ENCODE measurements at regions not wholly inside any gene's neighbourhood (a gene's known extent, or its start where the extent isn't known, plus 50 kb on each side); places are given as distances from the start of the nearest gene placed in this dataset.

DNA sequence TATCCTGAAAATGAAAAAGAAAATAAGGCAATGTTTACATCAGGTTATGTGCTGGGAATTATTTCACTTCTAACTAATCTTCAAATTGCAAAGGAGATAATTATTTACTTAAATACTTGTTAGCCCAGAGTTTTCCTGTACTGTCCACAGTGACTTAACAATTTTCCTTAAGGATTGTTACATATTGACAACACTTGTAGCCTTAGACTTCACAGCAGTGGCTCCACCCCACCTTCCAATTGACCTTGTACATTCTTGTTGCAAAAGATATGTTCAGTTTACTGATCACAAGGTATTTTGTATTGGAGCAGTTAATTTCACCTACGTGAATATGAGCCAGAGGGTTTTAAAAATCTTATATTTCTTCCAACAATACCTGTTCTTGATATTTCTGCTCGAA is 376.9 kb downstream of the CNTN6 start:
- POLR2A ChIA-PET = no interaction called here
- Mint-ChIP-seq H3K9me3 (no peaks in the 10 kb centered on the region), H3K4me3 (no peak overlapping the region), H3K27ac (no peak overlapping the region), H3K4me1 (no peaks in the 10 kb centered on the region), H3K27me3 (no peaks in the 10 kb centered on the region), H3K36me3 (ENCODE audit: low read depth) (no peaks in the 10 kb centered on the region)
- intact Hi-C loops (cut with micrococcal nuclease) = no loop called here
- ATAC-seq (ENCODE audit: low read depth) (no peak), DNase-seq (no peak)
- CTCF ChIA-PET = no interaction called here
- TF ChIP-seq, protein P1, sequence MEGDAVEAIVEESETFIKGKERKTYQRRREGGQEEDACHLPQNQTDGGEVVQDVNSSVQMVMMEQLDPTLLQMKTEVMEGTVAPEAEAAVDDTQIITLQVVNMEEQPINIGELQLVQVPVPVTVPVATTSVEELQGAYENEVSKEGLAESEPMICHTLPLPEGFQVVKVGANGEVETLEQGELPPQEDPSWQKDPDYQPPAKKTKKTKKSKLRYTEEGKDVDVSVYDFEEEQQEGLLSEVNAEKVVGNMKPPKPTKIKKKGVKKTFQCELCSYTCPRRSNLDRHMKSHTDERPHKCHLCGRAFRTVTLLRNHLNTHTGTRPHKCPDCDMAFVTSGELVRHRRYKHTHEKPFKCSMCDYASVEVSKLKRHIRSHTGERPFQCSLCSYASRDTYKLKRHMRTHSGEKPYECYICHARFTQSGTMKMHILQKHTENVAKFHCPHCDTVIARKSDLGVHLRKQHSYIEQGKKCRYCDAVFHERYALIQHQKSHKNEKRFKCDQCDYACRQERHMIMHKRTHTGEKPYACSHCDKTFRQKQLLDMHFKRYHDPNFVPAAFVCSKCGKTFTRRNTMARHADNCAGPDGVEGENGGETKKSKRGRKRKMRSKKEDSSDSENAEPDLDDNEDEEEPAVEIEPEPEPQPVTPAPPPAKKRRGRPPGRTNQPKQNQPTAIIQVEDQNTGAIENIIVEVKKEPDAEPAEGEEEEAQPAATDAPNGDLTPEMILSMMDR (IDR thresholded peaks at IDR 0.05) = no peak

DNA sequence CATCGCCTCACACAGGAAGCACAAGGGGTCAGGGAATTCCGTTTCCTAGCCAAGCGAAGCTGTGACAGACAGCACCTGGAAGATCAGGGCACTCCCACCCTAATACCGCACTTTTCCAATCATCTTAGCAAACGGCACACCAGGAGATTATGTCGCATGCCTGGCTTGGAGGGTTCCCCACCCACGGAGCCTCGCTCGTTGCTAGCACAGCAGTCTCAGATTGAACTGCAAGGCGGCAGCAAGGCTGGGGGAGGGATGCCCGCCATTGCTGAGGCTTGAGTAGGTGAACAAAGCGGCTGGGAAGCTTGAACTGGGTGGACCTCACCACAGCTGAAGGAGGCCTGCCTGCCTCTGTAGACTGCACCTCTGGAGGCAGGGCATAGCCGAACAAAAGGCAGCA is 384.8 kb downstream of the CNTN6 start:
- Mint-ChIP-seq H3K9me3 (peaks cover 4% of the 10 kb centered on the region), H3K4me3 (no peak overlapping the region), H3K27ac (no peak overlapping the region), H3K4me1 (no peaks in the 10 kb centered on the region), H3K27me3 (no peaks in the 10 kb centered on the region), H3K36me3 (ENCODE audit: low read depth) (no peaks in the 10 kb centered on the region)
- POLR2A ChIA-PET = no interaction called here
- intact Hi-C loops (cut with micrococcal nuclease) = no loop called here
- TF ChIP-seq, protein P1 (IDR thresholded peaks at IDR 0.05) = no peak
- CTCF ChIA-PET = no interaction called here
- DNase-seq (no peak), ATAC-seq (ENCODE audit: low read depth) (no peak)

DNA sequence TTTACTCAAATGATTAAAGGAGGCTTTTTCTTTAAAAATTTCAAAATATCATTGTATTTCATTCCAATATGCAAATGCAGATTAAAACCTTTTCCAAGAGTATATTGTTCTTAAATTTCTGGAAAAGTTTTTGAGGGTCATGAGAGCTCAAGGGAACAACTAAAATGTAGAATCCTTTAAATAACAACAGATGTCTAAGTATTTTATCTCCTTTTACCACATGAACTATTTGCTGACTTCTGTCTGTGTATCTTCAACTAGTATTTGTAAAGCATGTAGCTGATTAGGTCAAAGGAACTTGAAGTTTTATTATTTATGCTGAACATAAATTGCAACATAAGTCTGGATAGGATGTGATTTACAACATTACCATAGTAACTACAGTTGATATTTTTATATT is 402.6 kb downstream of the CNTN6 start:
- ChIA-PET POLR2A (no interaction called here), CTCF (no interaction called here)
- Mint-ChIP-seq H3K27me3 (no peaks in the 10 kb centered on the region), H3K27ac (no peak overlapping the region), H3K4me1 (no peaks in the 10 kb centered on the region), H3K9me3 (no peaks in the 10 kb centered on the region), H3K36me3 (ENCODE audit: low read depth) (no peaks in the 10 kb centered on the region), H3K4me3 (no peak overlapping the region)
- intact Hi-C loops (cut with micrococcal nuclease) = no loop called here
- TF ChIP-seq, protein P1 (IDR thresholded peaks at IDR 0.05) = no peak
- ATAC-seq (ENCODE audit: low read depth) (no peak), DNase-seq (no peak)

DNA sequence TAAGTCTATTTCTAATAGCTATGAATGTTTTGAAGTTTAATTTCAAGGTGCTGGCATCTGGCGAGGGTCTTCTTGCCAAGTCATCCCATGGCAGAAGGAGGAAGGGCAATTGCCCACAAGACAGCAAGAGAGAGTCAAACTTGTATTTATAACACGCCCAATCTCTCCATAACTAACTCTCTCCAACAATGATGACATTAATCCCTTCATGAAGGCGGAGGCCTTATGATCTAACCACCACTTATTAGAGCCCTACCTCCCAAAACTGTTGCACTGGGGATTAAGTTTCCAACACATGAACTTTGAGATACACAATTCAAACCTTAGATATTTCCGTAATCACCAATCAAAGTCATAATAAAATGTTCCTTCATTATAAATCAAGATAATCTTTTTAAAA is 406.9 kb downstream of the CNTN6 start:
- Mint-ChIP-seq H3K4me3 (no peak overlapping the region), H3K4me1 (no peaks in the 10 kb centered on the region), H3K36me3 (ENCODE audit: low read depth) (no peaks in the 10 kb centered on the region), H3K27me3 (no peaks in the 10 kb centered on the region), H3K9me3 (no peaks in the 10 kb centered on the region), H3K27ac (no peak overlapping the region)
- ATAC-seq (ENCODE audit: low read depth) = no peak
- no peak for DNase-seq
- intact Hi-C loops (cut with micrococcal nuclease) = no loop called here
- CTCF ChIA-PET = no interaction called here
- TF ChIP-seq, protein P1 (IDR thresholded peaks at IDR 0.05) = no peak
- POLR2A ChIA-PET = no interaction called here

DNA sequence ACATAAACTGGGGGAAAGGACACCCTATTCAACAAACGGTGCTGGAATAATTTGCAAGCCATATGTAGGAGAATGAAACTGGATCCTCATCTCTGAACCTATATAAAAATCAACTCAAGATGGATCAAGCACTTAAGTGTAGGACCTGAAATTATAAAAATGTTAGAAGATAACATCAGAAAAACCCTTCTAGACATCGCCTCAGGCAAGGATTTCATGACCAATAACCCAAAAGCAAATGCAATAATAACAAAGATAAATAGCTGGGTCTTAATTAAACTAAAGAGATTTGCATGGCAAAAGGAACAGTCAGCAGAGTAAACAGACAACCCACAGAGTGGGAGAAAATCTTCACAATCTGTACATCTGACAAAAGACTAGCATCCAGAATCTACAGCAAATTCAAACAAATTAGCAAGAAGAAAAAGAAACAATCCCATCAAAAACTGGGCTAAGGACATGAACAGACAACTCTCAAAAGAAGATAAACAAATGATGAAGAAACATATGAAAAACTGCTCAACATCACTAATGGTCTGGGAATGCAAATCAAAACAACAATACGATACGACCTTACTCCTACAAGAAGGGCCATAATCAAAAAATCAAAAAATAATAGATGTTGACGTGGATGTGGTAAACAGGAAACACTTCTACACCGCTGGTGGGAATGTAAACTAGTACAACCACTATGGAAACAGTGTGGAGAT is 408.7 kb downstream of the CNTN6 start:
- no peaks in the 10 kb centered on the region for H3K4me1 Mint-ChIP-seq
- no peak overlapping the region for H3K4me3 Mint-ChIP-seq
- TF ChIP-seq, protein P1 (IDR thresholded peaks at IDR 0.05) = no peak
- ATAC-seq (ENCODE audit: low read depth) = no peak
- H3K9me3 Mint-ChIP-seq = no peaks in the 10 kb centered on the region
- H3K27ac Mint-ChIP-seq = no peak overlapping the region
- H3K27me3 Mint-ChIP-seq = no peaks in the 10 kb centered on the region
- intact Hi-C loops (cut with micrococcal nuclease) = no loop called here
- DNase-seq = no peak
- ChIA-PET POLR2A (no interaction called here), CTCF (no interaction called here)
- no peaks in the 10 kb centered on the region for H3K36me3 Mint-ChIP-seq (ENCODE audit: low read depth)
